ENCODE measurements at regions not wholly inside any gene's neighbourhood (a gene's known extent, or its start where the extent isn't known, plus 50 kb on each side); places are given as distances from the start of the nearest gene placed in this dataset.
"Not testable (repeated sequence)": the region's sequence is repeated elsewhere in the genome, so short reads cannot be mapped to it uniquely, and the experiment has no call there.

- no peak for DNase-seq (ENCODE audit: low read depth)
- Histone ChIP-seq H3K4me3 (ENCODE audit: low read length) (no peak overlapping the region), H3K9me3 (ENCODE audit: control insufficient read depth, low read length) (no peaks in the 10 kb centered on the region), H3K27me3 (replicated peaks; ENCODE audit: control insufficient read depth, insufficient read depth, low read length) (no peaks in the 10 kb centered on the region), H3K4me1 (ENCODE audit: control insufficient read depth, insufficient read depth, low read length) (peaks cover 5% of the 10 kb centered on the region), H3K9ac (ENCODE audit: low read length) (no peak overlapping the region), H3K36me3 (ENCODE audit: control insufficient read depth, insufficient read depth, low read length, severe bottlenecking) (no peaks in the 10 kb centered on the region)
Observed at GRCh38 chr7:16933296-16934279, 51.8 kb upstream of the AGR3 start.

GRCh38 chr7:16934722-16935340, 53.0 kb upstream of the AGR3 start:
- H3K27me3 ChIP-seq (replicated peaks; ENCODE audit: control insufficient read depth, insufficient read depth, low read length): no peaks in the 10 kb centered on the region
- no peak overlapping the region for H3K9ac ChIP-seq (ENCODE audit: low read length)
- DNase-seq (ENCODE audit: low read depth): no peak
- no peaks in the 10 kb centered on the region for H3K9me3 ChIP-seq (ENCODE audit: control insufficient read depth, low read length)
- H3K36me3 ChIP-seq (ENCODE audit: control insufficient read depth, insufficient read depth, low read length, severe bottlenecking): no peaks in the 10 kb centered on the region
- no peak overlapping the region for H3K4me3 ChIP-seq (ENCODE audit: low read length)
- H3K4me1 ChIP-seq (ENCODE audit: control insufficient read depth, insufficient read depth, low read length): peaks cover 5% of the 10 kb centered on the region

GRCh38 chr7:16935341-16935735, 53.6 kb upstream of the AGR3 start:
- Histone ChIP-seq H3K4me1 (ENCODE audit: control insufficient read depth, insufficient read depth, low read length) (peaks cover 5% of the 10 kb centered on the region), H3K36me3 (ENCODE audit: control insufficient read depth, insufficient read depth, low read length, severe bottlenecking) (no peaks in the 10 kb centered on the region), H3K9ac (ENCODE audit: low read length) (no peak overlapping the region), H3K4me3 (ENCODE audit: low read length) (no peak overlapping the region), H3K9me3 (ENCODE audit: control insufficient read depth, low read length) (no peaks in the 10 kb centered on the region), H3K27me3 (replicated peaks; ENCODE audit: control insufficient read depth, insufficient read depth, low read length) (no peaks in the 10 kb centered on the region)
- DNase-seq (ENCODE audit: low read depth): no peak

- Histone ChIP-seq H3K9me3 (ENCODE audit: control insufficient read depth, low read length) (no peaks in the 10 kb centered on the region), H3K4me1 (ENCODE audit: control insufficient read depth, insufficient read depth, low read length) (peaks cover 5% of the 10 kb centered on the region), H3K9ac (ENCODE audit: low read length) (no peak overlapping the region), H3K27me3 (replicated peaks; ENCODE audit: control insufficient read depth, insufficient read depth, low read length) (no peaks in the 10 kb centered on the region), H3K36me3 (ENCODE audit: control insufficient read depth, insufficient read depth, low read length, severe bottlenecking) (no peaks in the 10 kb centered on the region), H3K4me3 (ENCODE audit: low read length) (no peak overlapping the region)
- no peak for DNase-seq (ENCODE audit: low read depth)
Observed at GRCh38 chr7:16936626-16937422, 55.0 kb upstream of the AGR3 start.

- DNase-seq (ENCODE audit: low read depth): no peak
- Histone ChIP-seq H3K4me1 (ENCODE audit: control insufficient read depth, insufficient read depth, low read length) (peaks cover 5% of the 10 kb centered on the region), H3K4me3 (ENCODE audit: low read length) (no peak overlapping the region), H3K27me3 (replicated peaks; ENCODE audit: control insufficient read depth, insufficient read depth, low read length) (no peaks in the 10 kb centered on the region), H3K9me3 (ENCODE audit: control insufficient read depth, low read length) (peaks cover 3% of the 10 kb centered on the region), H3K9ac (ENCODE audit: low read length) (no peak overlapping the region), H3K36me3 (ENCODE audit: control insufficient read depth, insufficient read depth, low read length, severe bottlenecking) (no peaks in the 10 kb centered on the region)
Observed at GRCh38 chr7:16939161-16939560, 57.4 kb upstream of the AGR3 start.

GRCh38 chr7:16940776-16941175, 59.0 kb upstream of the AGR3 start:
- Histone ChIP-seq H3K36me3 (ENCODE audit: control insufficient read depth, insufficient read depth, low read length, severe bottlenecking) (no peaks in the 10 kb centered on the region), H3K27me3 (replicated peaks; ENCODE audit: control insufficient read depth, insufficient read depth, low read length) (no peaks in the 10 kb centered on the region), H3K9me3 (ENCODE audit: control insufficient read depth, low read length) (peaks cover 9% of the 10 kb centered on the region), H3K9ac (ENCODE audit: low read length) (no peak overlapping the region), H3K4me3 (ENCODE audit: low read length) (no peak overlapping the region), H3K4me1 (ENCODE audit: control insufficient read depth, insufficient read depth, low read length) (no peaks in the 10 kb centered on the region)
- no peak for DNase-seq (ENCODE audit: low read depth)

GRCh38 chr7:16942929-16943509, 61.2 kb upstream of the AGR3 start:
- Histone ChIP-seq H3K27me3 (replicated peaks; ENCODE audit: control insufficient read depth, insufficient read depth, low read length) (no peaks in the 10 kb centered on the region), H3K9me3 (ENCODE audit: control insufficient read depth, low read length) (peaks cover 16% of the 10 kb centered on the region), H3K9ac (ENCODE audit: low read length) (no peak overlapping the region), H3K4me1 (ENCODE audit: control insufficient read depth, insufficient read depth, low read length) (no peaks in the 10 kb centered on the region), H3K36me3 (ENCODE audit: control insufficient read depth, insufficient read depth, low read length, severe bottlenecking) (no peaks in the 10 kb centered on the region), H3K4me3 (ENCODE audit: low read length) (no peak overlapping the region)
- DNase-seq (ENCODE audit: low read depth): no peak

- no peak for DNase-seq (ENCODE audit: low read depth)
- Histone ChIP-seq H3K36me3 (ENCODE audit: control insufficient read depth, insufficient read depth, low read length, severe bottlenecking) (no peaks in the 10 kb centered on the region), H3K9ac (ENCODE audit: low read length) (no peak overlapping the region), H3K9me3 (ENCODE audit: control insufficient read depth, low read length) (peaks cover 22% of the 10 kb centered on the region), H3K27me3 (replicated peaks; ENCODE audit: control insufficient read depth, insufficient read depth, low read length) (no peaks in the 10 kb centered on the region), H3K4me1 (ENCODE audit: control insufficient read depth, insufficient read depth, low read length) (no peaks in the 10 kb centered on the region), H3K4me3 (ENCODE audit: low read length) (no peak overlapping the region)
Observed at GRCh38 chr7:16944936-16945335, 63.2 kb upstream of the AGR3 start.

GRCh38 chr7:16945372-16945771, 63.6 kb upstream of the AGR3 start:
- Histone ChIP-seq H3K27me3 (replicated peaks; ENCODE audit: control insufficient read depth, insufficient read depth, low read length) (no peaks in the 10 kb centered on the region), H3K36me3 (ENCODE audit: control insufficient read depth, insufficient read depth, low read length, severe bottlenecking) (no peaks in the 10 kb centered on the region), H3K9me3 (ENCODE audit: control insufficient read depth, low read length) (peaks cover 22% of the 10 kb centered on the region), H3K4me3 (ENCODE audit: low read length) (no peak overlapping the region), H3K9ac (ENCODE audit: low read length) (no peak overlapping the region), H3K4me1 (ENCODE audit: control insufficient read depth, insufficient read depth, low read length) (no peaks in the 10 kb centered on the region)
- no peak for DNase-seq (ENCODE audit: low read depth)

GRCh38 chr7:16948110-16948509, 66.3 kb upstream of the AGR3 start:
- not testable (repeated sequence) for H3K4me1 ChIP-seq (ENCODE audit: control insufficient read depth, insufficient read depth, low read length); DNase-seq (ENCODE audit: low read depth); H3K4me3 ChIP-seq (ENCODE audit: low read length); H3K36me3 ChIP-seq (ENCODE audit: control insufficient read depth, insufficient read depth, low read length, severe bottlenecking); H3K27me3 ChIP-seq (replicated peaks; ENCODE audit: control insufficient read depth, insufficient read depth, low read length); H3K9ac ChIP-seq (ENCODE audit: low read length)
- H3K9me3 ChIP-seq (ENCODE audit: control insufficient read depth, low read length): peaks cover 22% of the 10 kb centered on the region

Data from adipocyte (in vitro differentiated cells).